Right lobe of liver (tissue), 6 donors: ENCODE measurements at regions not wholly inside any gene's neighbourhood (a gene's known extent, or its start where the extent isn't known, plus 50 kb on each side); places are given as distances from the start of the nearest gene placed in this dataset.

Experiments
- ATAC-seq, 4 donors: fragments of 200-7000 bp; cut with Tn5 transposase; one replicate each; pipeline ENCODE4 v1.9.1; 2020; ENCODE audit warnings: mild to moderate bottlenecking in 4 of 4, moderate library complexity in 4 of 4
- DNase-seq, 3 donors: peaks; one replicate each; pipeline ENCODE4 v3.0.0-alpha.2; 2020
- H3K27ac ChIP-seq, 3 donors: fragments of 200-600 bp; one replicate each; pipeline ENCODE4 v1.8.0; 2022
- H3K27me3 ChIP-seq, 2 donors: fragments of 200-600 bp; one replicate each; pipeline ENCODE4 v1.8.0; 2022
- H3K36me3 ChIP-seq, 4 donors: fragments of 200-600 bp; sonication (generic) in 1 of 4; one replicate each; pipeline versions ENCODE4 v1.5.1 to v1.8.0; 2017 to 2022; ENCODE audit warnings: control low read depth in 1 of 4
- H3K4me1 ChIP-seq, 4 donors: fragments of 200-600 bp; sonication (generic) in 1 of 4; one replicate each; pipeline versions ENCODE4 v1.5.1 to v1.8.0; 2017 to 2022; ENCODE audit warnings: control low read depth in 1 of 4
- H3K4me3 ChIP-seq, 3 donors: fragments of 200-600 bp; one replicate each; pipeline ENCODE4 v1.8.0; 2022
- H3K9me3 ChIP-seq, 4 donors: fragments of 200-600 bp; sonication (generic) in 1 of 4; one replicate each; pipeline versions ENCODE4 v1.5.1 to v1.8.0; 2017 to 2022; ENCODE audit warnings: control low read depth in 1 of 4
- POLR2A ChIP-seq: fragments of 450-650 bp; IDR thresholded peaks from one replicate; pipeline ENCODE4 v1.6.1; 2017; ENCODE audit warnings: antibody characterized with exemption, mild to moderate bottlenecking
- WGBS: methylation state at CpG from one replicate; pipeline ENCODE4 v1.1.6; 2018; ENCODE audit warnings: low coverage, low lambda C conversion rate; ENCODE audit not compliant: insufficient coverage; ENCODE audit errors: missing lambda C conversion rate; 5-methylcytosine and 5-hydroxymethylcytosine counted together
- intact Hi-C, 2 donors: fragments of 100-400 bp; cut with DNase I; formaldehyde crosslinking; loops; one replicate each; pipeline versions ENCODE4 v1.11.2 to v1.14.1; 2022
- TF ChIP-seq, protein P1 (sequence below), 4 donors: fragments of 200-600 bp in 3 of 4; fragments of 450-650 bp in 1 of 4; IDR thresholded peaks; one replicate each; pipeline versions ENCODE4 v1.5.1 to v1.8.0; 2016 to 2022; ENCODE audit warnings: antibody characterized with exemption in 4 of 4, mild to moderate bottlenecking in 2 of 4
- donor health status: DM: no; HTN: yes; CAD: no.
- donor health status: DM: no; HTN: no; CAD: no.
- donor health status: DM: no; HTN: no; CAD: no.
- donor health status: DM: no; HTN: yes; CAD: no.
- donor health status: DM: no; HTN: yes; CAD: no.

DNA sequence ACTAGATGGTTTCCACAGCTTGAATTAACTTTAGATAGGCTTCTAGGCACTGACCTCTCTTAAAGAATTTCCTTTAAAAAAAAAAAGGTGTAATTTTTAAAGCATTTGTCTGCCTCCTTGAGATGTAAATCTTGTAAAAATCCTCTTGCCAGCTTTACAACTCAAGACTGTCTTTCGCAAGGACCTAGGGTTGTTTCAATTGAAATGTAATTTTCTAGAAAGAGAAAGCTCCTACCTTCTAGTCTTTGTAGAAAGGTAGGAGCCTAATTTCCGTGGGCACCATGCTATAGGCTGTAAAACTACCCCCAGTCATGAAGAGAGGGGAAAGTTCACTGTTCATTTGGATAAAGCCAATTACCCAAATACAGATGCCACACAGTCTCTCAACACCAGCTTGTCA is 228.8 kb upstream of the TMEM229A start:
- ATAC-seq: no peak
- Histone ChIP-seq H3K4me1 (no peaks in the 10 kb centered on the region), H3K27me3 (no peaks in the 10 kb centered on the region), H3K36me3 (no peaks in the 10 kb centered on the region), H3K27ac (no peak overlapping the region), H3K9me3 (no peaks in the 10 kb centered on the region), H3K4me3 (no peak overlapping the region)
- TF ChIP-seq, protein P1, sequence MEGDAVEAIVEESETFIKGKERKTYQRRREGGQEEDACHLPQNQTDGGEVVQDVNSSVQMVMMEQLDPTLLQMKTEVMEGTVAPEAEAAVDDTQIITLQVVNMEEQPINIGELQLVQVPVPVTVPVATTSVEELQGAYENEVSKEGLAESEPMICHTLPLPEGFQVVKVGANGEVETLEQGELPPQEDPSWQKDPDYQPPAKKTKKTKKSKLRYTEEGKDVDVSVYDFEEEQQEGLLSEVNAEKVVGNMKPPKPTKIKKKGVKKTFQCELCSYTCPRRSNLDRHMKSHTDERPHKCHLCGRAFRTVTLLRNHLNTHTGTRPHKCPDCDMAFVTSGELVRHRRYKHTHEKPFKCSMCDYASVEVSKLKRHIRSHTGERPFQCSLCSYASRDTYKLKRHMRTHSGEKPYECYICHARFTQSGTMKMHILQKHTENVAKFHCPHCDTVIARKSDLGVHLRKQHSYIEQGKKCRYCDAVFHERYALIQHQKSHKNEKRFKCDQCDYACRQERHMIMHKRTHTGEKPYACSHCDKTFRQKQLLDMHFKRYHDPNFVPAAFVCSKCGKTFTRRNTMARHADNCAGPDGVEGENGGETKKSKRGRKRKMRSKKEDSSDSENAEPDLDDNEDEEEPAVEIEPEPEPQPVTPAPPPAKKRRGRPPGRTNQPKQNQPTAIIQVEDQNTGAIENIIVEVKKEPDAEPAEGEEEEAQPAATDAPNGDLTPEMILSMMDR (IDR thresholded peaks at IDR 0.05): no peak
- TF ChIP-seq POLR2A: no peak
- intact Hi-C loops: no loop called here
- 32% methylated on average over 2 of the region's 2 CpGs for WGBS
- no peak for DNase-seq

DNA sequence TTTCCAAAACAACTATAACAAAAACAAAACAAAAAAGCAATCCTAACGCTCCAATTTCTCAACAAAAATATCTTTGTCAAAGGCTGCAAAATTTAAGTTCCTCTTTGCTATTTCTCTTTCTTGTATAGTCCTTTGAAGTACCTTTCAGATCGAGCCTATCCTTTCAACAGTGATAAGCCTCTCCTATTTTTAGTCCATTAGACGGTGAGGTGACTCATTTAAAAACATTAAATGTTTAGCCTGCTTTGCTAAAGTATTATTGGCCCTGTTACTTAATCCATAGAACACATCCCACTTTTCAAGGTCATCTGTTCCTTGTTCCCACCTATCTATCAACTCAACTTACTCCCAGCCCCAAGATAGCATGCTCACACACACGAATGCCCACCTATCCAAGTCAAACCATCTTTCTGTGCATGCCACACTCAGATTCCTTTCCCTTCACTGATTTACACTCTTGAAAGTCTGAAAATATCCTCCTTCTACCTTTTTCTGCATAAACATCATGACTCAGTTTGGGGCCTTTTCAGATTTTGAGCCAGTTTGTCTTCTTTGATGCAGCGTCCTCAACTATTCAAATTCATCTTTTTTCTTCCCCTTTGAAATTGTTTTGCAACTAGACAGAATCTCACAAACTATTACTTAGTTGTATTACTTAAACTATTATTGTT is 224.9 kb upstream of the TMEM229A start:
- DNase-seq: no peak
- Histone ChIP-seq H3K4me3 (no peak overlapping the region), H3K4me1 (no peaks in the 10 kb centered on the region), H3K9me3 (no peaks in the 10 kb centered on the region), H3K36me3 (no peaks in the 10 kb centered on the region), H3K27ac (no peak overlapping the region), H3K27me3 (no peaks in the 10 kb centered on the region)
- WGBS: 33% methylated on average over 5 of the region's 5 CpGs
- no peak for ATAC-seq
- no peak for TF ChIP-seq POLR2A
- TF ChIP-seq, protein P1 (IDR thresholded peaks at IDR 0.05): no peak
- intact Hi-C loops: no loop called here

DNA sequence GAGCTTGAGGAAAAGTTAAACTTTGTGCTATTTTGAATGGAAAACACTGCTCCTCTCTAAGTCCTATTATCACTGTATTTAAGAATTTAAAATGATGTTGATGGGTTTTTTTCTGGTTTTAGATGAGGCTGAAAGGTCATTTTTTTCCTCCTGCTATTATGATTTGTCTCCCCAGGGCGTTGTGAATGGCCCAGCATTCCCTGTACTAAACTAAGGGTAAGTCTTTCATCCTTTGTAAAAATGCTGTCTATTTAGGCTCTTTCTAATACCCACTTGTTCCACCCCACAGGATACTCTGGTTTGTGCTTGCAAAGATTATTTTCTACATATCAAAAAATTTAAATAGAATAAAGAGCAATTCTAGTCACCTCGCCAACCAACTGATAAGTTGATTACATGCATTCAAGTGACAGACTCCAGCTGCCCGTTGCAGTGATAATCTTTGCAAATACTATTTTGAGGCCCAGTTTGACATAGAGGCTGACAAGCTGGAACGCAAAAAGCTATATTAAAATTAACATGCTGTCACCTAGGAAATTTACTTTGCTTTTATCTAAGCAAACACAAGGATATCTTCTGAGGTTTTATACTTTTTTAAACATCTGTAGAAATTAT is 222.3 kb upstream of the TMEM229A start:
- Histone ChIP-seq H3K27ac (no peak overlapping the region), H3K27me3 (no peaks in the 10 kb centered on the region), H3K4me1 (no peaks in the 10 kb centered on the region), H3K9me3 (no peaks in the 10 kb centered on the region), H3K36me3 (no peaks in the 10 kb centered on the region), H3K4me3 (no peak overlapping the region)
- intact Hi-C loops: no loop called here
- no peak for DNase-seq
- WGBS: 44% methylated on average over 4 of the region's 4 CpGs
- ATAC-seq: no peak
- no peak for TF ChIP-seq POLR2A
- TF ChIP-seq, protein P1 (IDR thresholded peaks at IDR 0.05): no peak

DNA sequence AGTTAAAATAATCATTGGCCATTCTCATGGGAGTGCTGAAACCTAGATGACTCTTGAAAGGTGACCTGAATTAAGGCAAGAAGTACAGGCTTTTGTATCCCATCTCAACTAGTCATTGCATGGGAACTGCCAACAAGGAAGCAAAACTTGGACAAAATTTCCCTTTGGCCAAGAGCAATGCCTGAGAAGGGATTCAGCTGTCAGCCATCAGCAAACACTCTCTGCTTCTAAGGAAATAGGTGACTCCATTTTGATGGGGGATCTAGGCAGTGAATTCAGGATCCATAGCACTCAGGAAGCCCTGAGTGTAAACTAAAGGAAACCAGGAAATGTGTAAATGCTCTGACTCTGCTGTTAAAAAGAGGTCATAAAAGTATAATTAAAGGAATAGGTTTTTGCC is 221.5 kb upstream of the TMEM229A start:
- Histone ChIP-seq H3K36me3 (no peaks in the 10 kb centered on the region), H3K4me3 (no peak overlapping the region), H3K27me3 (no peaks in the 10 kb centered on the region), H3K27ac (no peak overlapping the region), H3K4me1 (no peaks in the 10 kb centered on the region), H3K9me3 (no peaks in the 10 kb centered on the region)
- intact Hi-C loops: no loop called here
- no peak for ATAC-seq
- DNase-seq: no peak
- TF ChIP-seq, protein P1 (IDR thresholded peaks at IDR 0.05): no peak

DNA sequence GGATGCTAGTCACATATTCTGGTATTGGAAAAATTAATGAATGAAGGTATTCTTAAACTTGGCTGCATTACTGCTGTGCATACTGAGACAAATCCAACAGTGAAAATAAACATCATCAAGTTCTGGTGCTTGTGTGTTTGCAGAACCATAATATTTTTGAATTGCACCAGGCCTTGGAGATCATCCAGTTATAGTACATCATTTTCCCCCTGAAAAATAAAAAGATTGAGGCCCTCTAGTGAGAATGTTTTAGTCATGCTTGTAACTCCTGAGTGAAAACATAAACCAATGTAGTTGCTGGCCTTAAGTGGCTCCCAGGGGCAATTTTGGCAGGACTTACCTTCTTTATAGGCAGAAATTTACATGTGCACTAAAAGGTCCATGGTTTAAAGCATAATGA is 218.8 kb upstream of the TMEM229A start:
- DNase-seq (no peak), ATAC-seq (no peak)
- no peak for TF ChIP-seq POLR2A
- TF ChIP-seq, protein P1 (IDR thresholded peaks at IDR 0.05): no peak
- H3K9me3 ChIP-seq: no peaks in the 10 kb centered on the region
- no peak overlapping the region for H3K4me3 ChIP-seq
- H3K27me3 ChIP-seq: no peaks in the 10 kb centered on the region
- H3K4me1 ChIP-seq: no peaks in the 10 kb centered on the region
- intact Hi-C loops: no loop called here
- H3K36me3 ChIP-seq: no peaks in the 10 kb centered on the region
- no peak overlapping the region for H3K27ac ChIP-seq
